Glutamatergic neuron (in vitro differentiated cells): ENCODE measurements at regions not wholly inside any gene's neighbourhood (a gene's known extent, or its start where the extent isn't known, plus 50 kb on each side); places are given as distances from the start of the nearest gene placed in this dataset.

ENCODE experiments used
- DNase-seq: peaks from one replicate; pipeline ENCODE4 v3.0.0; 2022
- H3K27ac Mint-ChIP-seq: one replicate; pipeline ENCODE4 v1.8.0; 2020; ENCODE audit warnings: mild to moderate bottlenecking, mixed read lengths, inconsistent platforms; ENCODE audit not compliant: unreplicated experiment
- H3K27me3 Mint-ChIP-seq: one replicate; pipeline ENCODE4 v1.8.0; 2020; ENCODE audit warnings: mild to moderate bottlenecking, moderate library complexity, mixed read lengths, inconsistent platforms; ENCODE audit not compliant: unreplicated experiment
- H3K36me3 Mint-ChIP-seq: one replicate; pipeline ENCODE4 v1.8.0; 2020; ENCODE audit warnings: mild to moderate bottlenecking, mixed read lengths, inconsistent platforms; ENCODE audit not compliant: unreplicated experiment
- H3K4me1 Mint-ChIP-seq: one replicate; pipeline ENCODE4 v1.8.0; 2020; ENCODE audit warnings: mild to moderate bottlenecking, low read depth, mixed read lengths, inconsistent platforms; ENCODE audit not compliant: unreplicated experiment
- H3K4me3 Mint-ChIP-seq: one replicate; pipeline ENCODE4 v1.8.0; 2020; ENCODE audit warnings: mild to moderate bottlenecking, mixed read lengths, inconsistent platforms; ENCODE audit not compliant: unreplicated experiment
- H3K9me3 Mint-ChIP-seq: one replicate; pipeline ENCODE4 v1.8.0; 2020; ENCODE audit warnings: mild to moderate bottlenecking, moderate library complexity, mixed read lengths, inconsistent platforms; ENCODE audit not compliant: unreplicated experiment
- TF ChIP-seq, protein P1 (sequence below): fragments of 200-600 bp; sonication (generic); IDR thresholded peaks from one replicate; pipeline ENCODE4 v1.5.0; 2021; ENCODE audit not compliant: partially characterized antibody, unreplicated experiment

DNA sequence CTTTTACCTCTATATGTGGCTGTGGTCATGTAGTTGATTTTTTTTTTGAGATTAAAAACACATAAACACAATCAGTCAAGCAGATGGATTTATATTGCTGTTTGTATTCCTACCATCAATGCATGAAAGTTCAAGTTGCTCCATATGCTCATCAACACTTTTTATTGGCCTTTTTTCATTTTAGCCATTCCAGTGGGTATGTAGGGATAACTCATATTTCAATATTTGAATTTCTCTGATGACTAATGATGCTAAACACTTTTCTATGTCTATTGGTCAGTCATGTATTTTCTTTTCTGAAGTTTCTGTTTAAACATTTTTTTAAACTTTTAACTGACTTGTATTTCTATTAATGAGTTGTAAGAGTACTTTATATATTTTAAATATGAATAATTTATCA lies 445.4 kb upstream of the RGMB start:
- Mint-ChIP-seq H3K4me1 (no peaks in the 10 kb centered on the region), H3K27ac (no peak overlapping the region), H3K27me3 (no peaks in the 10 kb centered on the region), H3K9me3 (no peaks in the 10 kb centered on the region), H3K4me3 (no peak overlapping the region), H3K36me3 (no peaks in the 10 kb centered on the region)
- TF ChIP-seq, protein P1, sequence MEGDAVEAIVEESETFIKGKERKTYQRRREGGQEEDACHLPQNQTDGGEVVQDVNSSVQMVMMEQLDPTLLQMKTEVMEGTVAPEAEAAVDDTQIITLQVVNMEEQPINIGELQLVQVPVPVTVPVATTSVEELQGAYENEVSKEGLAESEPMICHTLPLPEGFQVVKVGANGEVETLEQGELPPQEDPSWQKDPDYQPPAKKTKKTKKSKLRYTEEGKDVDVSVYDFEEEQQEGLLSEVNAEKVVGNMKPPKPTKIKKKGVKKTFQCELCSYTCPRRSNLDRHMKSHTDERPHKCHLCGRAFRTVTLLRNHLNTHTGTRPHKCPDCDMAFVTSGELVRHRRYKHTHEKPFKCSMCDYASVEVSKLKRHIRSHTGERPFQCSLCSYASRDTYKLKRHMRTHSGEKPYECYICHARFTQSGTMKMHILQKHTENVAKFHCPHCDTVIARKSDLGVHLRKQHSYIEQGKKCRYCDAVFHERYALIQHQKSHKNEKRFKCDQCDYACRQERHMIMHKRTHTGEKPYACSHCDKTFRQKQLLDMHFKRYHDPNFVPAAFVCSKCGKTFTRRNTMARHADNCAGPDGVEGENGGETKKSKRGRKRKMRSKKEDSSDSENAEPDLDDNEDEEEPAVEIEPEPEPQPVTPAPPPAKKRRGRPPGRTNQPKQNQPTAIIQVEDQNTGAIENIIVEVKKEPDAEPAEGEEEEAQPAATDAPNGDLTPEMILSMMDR: no peak
- DNase-seq: no peak

- TF ChIP-seq, protein P1: no peak
- H3K4me3 Mint-ChIP-seq: no peak overlapping the region
- H3K27ac Mint-ChIP-seq: no peak overlapping the region
- no peak for DNase-seq
- H3K27me3 Mint-ChIP-seq: no peaks in the 10 kb centered on the region
- no peaks in the 10 kb centered on the region for H3K4me1 Mint-ChIP-seq
- H3K36me3 Mint-ChIP-seq: no peaks in the 10 kb centered on the region
- H3K9me3 Mint-ChIP-seq: no peaks in the 10 kb centered on the region
Measured at GRCh38 chr5:98330871-98331270, 442.6 kb upstream of the RGMB start.

DNA sequence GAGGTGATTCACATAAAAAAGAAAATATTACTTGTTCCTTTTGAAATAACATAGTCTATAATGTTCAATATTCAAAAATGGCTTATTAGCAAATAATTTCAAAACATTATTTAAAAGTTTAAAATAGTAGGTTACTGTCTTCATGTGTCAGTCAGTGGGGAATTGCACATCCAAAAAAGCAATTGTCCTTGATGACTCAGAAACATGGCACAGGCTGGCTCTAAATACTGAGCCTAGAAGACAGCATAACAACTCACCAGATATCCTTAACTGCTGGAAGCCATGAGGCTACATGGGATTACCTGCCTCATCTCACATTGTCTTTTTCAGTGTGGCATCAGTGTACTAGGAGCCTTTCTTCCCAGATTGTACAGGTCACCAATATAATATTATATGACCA lies 439.5 kb upstream of the RGMB start:
- no peak for DNase-seq
- no peaks in the 10 kb centered on the region for H3K9me3 Mint-ChIP-seq
- TF ChIP-seq, protein P1: no peak
- no peak overlapping the region for H3K4me3 Mint-ChIP-seq
- H3K27ac Mint-ChIP-seq: no peak overlapping the region
- H3K36me3 Mint-ChIP-seq: no peaks in the 10 kb centered on the region
- no peaks in the 10 kb centered on the region for H3K4me1 Mint-ChIP-seq
- no peaks in the 10 kb centered on the region for H3K27me3 Mint-ChIP-seq

DNA sequence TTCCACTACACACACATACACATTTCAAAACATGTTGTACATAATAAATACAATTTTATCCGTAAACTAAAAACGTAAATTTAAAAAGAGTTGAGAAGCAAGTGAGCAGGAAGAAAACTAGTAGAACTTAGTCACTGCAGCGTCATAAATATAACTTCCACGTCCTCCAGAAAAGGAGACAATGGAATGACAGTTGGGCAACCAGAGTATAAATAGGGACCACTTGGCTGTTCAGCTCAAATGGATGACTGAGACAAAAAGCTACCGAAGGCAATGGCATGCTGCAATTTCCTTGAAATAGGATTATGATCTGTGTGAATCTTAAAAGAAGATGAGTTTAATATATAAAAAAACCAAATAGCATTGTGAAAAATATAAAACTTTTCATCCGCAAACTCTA lies 438.5 kb upstream of the RGMB start:
- Mint-ChIP-seq H3K36me3 (no peaks in the 10 kb centered on the region), H3K27me3 (no peaks in the 10 kb centered on the region), H3K9me3 (no peaks in the 10 kb centered on the region), H3K4me1 (no peaks in the 10 kb centered on the region), H3K27ac (no peak overlapping the region), H3K4me3 (no peak overlapping the region)
- TF ChIP-seq, protein P1: no peak
- DNase-seq: no peak

DNA sequence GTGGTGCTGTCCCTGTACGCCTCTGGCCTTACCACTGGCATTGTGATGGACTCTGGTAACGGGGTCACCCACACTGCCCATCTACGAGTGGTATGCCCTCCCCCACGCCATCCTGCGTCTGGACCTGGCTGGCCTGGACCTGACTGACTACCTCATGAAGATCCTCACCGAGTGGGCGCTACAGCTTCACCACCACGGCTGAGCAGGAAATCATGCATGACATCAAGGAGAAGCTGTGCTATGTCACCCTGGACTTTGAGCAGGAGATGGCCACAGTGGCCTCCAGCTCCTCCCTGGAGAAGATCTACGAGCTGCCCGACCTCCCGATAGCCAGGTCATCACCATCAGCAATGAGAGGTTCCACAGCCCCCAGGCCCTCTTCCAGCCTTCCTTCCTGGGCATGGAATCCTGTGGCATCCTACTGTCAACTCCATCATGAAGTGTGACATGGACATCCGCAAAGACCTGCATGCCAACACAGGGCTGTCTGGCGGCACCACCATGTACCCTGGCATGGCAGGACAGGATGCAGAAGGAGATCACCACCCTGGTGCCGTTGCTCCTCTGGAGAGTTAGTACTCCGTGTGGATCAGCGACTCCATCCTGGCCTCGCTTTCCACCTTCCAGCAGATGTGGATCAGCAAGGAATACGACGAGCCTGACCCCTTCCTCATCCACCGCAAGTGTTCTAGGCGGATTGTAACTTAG lies 434.2 kb upstream of the RGMB start:
- Mint-ChIP-seq H3K4me1 (no peaks in the 10 kb centered on the region), H3K9me3 (no peaks in the 10 kb centered on the region), H3K27me3 (no peaks in the 10 kb centered on the region), H3K4me3 (no peak overlapping the region), H3K36me3 (no peaks in the 10 kb centered on the region), H3K27ac (no peak overlapping the region)
- DNase-seq: no peak
- TF ChIP-seq, protein P1: no peak
